HL-60 (cell line): ENCODE measurements at regions not wholly inside any gene's neighbourhood (a gene's known extent, or its start where the extent isn't known, plus 50 kb on each side); places are given as distances from the start of the nearest gene placed in this dataset.

ENCODE experiments used
- DNase-seq, 2 experiments: peaks; one replicate each; pipeline ENCODE4 v3.0.0-alpha.2; 2010 to 2020; ENCODE audit warnings: low read depth in 1 of 2, low spot score in 1 of 2
- H3K27ac ChIP-seq: fragments of 250-450 bp; sonication (Bioruptor Pico); replicated peaks from 2 replicates; pipeline ENCODE4 v1.5.1; 2020; ENCODE audit warnings: mild to moderate bottlenecking, moderate library complexity
- H3K27me3 ChIP-seq: fragments of 250-450 bp; sonication (Bioruptor Pico); 2 replicates; pipeline ENCODE4 v1.5.1; 2021; ENCODE audit warnings: mild to moderate bottlenecking, moderate library complexity; ENCODE audit not compliant: insufficient read depth, poor library complexity, severe bottlenecking
- H3K4me3 ChIP-seq: replicated peaks from 2 replicates; pipeline ENCODE4 v1.5.1; 2011; ENCODE audit warnings: mild to moderate bottlenecking, control low read depth, low read length; ENCODE audit not compliant: insufficient read depth
- GABPA ChIP-seq: IDR thresholded peaks from 2 replicates; pipeline ENCODE4 v1.6.1; 2012; ENCODE audit warnings: low read depth
- POLR2AphosphoS5 ChIP-seq: IDR thresholded peaks from 2 replicates; pipeline ENCODE4 v1.6.1; 2012; ENCODE audit warnings: low read depth
- SPI1 ChIP-seq: IDR thresholded peaks from 2 replicates; pipeline ENCODE4 v1.6.1; 2012; ENCODE audit warnings: low read depth, mild to moderate bottlenecking, borderline replicate concordance
- TF ChIP-seq, protein P1 (sequence below): IDR thresholded peaks from one replicate; pipeline ENCODE4 v1.5.1; 2011; ENCODE audit warnings: low read length, control low read depth, inconsistent platforms; ENCODE audit not compliant: insufficient read depth
- TF ChIP-seq, protein P2 (sequence below): IDR thresholded peaks from 2 replicates; pipeline ENCODE4 v1.6.1; 2012; ENCODE audit warnings: low read depth; ENCODE audit not compliant: insufficient replicate concordance

DNA sequence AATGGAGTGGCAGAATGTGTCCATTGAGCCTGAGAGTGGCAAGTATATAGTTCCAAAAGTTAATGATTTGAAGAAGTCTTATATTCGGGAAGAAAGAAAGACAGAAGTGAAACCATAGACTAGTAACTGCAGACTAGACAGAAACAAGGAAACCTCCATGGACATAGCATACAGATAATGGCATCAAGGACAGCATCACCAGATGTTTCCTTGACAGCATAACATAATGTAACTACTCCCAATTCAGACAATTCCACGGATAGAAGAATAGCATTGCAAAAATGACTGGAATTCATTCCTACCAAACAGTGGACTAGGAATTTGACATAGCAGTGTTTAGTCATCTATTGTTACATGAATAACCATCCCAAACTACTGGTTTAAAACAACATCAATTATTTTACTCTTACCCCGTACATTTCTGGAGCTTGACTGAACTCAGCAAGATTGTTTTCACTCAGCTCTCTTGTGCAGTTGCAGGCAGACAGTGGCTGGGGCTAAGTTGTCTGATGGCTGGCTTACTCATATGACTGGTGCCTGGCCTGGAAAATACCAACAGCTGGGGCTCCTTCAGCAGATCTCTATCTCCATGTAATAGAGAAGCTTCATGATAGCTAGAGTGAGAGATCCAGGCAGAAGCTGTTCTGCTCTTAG is 109.7 kb upstream of the GADL1 start:
- no peak for DNase-seq
- H3K27ac ChIP-seq: no peak overlapping the region
- TF ChIP-seq, protein P1, sequence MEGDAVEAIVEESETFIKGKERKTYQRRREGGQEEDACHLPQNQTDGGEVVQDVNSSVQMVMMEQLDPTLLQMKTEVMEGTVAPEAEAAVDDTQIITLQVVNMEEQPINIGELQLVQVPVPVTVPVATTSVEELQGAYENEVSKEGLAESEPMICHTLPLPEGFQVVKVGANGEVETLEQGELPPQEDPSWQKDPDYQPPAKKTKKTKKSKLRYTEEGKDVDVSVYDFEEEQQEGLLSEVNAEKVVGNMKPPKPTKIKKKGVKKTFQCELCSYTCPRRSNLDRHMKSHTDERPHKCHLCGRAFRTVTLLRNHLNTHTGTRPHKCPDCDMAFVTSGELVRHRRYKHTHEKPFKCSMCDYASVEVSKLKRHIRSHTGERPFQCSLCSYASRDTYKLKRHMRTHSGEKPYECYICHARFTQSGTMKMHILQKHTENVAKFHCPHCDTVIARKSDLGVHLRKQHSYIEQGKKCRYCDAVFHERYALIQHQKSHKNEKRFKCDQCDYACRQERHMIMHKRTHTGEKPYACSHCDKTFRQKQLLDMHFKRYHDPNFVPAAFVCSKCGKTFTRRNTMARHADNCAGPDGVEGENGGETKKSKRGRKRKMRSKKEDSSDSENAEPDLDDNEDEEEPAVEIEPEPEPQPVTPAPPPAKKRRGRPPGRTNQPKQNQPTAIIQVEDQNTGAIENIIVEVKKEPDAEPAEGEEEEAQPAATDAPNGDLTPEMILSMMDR: no peak
- TF ChIP-seq SPI1: no peak
- no peak for TF ChIP-seq POLR2AphosphoS5
- TF ChIP-seq GABPA: no peak
- TF ChIP-seq, protein P2, sequence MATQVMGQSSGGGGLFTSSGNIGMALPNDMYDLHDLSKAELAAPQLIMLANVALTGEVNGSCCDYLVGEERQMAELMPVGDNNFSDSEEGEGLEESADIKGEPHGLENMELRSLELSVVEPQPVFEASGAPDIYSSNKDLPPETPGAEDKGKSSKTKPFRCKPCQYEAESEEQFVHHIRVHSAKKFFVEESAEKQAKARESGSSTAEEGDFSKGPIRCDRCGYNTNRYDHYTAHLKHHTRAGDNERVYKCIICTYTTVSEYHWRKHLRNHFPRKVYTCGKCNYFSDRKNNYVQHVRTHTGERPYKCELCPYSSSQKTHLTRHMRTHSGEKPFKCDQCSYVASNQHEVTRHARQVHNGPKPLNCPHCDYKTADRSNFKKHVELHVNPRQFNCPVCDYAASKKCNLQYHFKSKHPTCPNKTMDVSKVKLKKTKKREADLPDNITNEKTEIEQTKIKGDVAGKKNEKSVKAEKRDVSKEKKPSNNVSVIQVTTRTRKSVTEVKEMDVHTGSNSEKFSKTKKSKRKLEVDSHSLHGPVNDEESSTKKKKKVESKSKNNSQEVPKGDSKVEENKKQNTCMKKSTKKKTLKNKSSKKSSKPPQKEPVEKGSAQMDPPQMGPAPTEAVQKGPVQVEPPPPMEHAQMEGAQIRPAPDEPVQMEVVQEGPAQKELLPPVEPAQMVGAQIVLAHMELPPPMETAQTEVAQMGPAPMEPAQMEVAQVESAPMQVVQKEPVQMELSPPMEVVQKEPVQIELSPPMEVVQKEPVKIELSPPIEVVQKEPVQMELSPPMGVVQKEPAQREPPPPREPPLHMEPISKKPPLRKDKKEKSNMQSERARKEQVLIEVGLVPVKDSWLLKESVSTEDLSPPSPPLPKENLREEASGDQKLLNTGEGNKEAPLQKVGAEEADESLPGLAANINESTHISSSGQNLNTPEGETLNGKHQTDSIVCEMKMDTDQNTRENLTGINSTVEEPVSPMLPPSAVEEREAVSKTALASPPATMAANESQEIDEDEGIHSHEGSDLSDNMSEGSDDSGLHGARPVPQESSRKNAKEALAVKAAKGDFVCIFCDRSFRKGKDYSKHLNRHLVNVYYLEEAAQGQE: no peak
- no peak overlapping the region for H3K4me3 ChIP-seq
- H3K27me3 ChIP-seq: no peaks in the 10 kb centered on the region

DNA sequence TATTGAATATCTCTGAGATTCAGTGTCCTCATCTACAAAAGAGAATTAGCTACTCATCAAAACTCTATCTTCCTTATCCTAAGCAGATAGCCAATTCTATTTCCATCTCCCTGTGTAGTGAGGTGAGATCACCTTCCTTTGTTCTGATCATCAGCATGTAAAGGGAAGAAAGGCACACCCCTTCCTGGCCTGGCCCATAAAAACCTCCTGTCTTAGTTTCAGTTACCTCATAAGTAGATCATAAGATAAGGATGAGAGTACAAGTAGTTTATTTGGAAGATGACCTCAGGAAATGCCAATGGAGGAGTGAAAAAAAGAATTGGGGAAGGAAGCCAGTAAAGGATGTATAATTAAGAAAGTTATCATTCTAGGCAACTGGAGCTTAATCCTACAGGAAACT is 114.5 kb upstream of the GADL1 start:
- Histone ChIP-seq H3K4me3 (no peak overlapping the region), H3K27ac (no peak overlapping the region), H3K27me3 (no peaks in the 10 kb centered on the region)
- TF ChIP-seq SPI1: no peak
- no peak for TF ChIP-seq GABPA
- TF ChIP-seq, protein P2: no peak
- TF ChIP-seq, protein P1: no peak
- TF ChIP-seq POLR2AphosphoS5: no peak
- no peak for DNase-seq

DNA sequence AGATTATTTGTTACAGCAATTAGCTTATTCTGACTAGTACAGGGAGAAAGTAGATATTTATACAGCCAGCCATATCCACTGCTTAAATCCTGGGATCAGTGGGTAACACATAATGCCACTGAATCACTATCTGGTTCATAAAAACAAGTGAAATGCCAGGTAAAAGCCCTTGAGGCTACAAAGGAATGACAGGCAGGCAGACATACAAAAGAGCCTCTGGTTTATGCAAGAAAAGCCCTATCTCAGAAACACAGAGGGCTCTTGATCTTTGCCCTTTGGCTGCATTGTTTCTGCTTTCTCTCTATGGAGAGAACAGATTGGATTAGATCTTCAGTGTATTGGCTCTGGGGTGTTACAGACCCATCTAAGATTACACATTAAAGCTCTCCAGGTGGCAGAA is 115.4 kb upstream of the GADL1 start:
- DNase-seq: no peak
- TF ChIP-seq SPI1 (no peak), POLR2AphosphoS5 (no peak), GABPA (no peak)
- TF ChIP-seq, protein P2: no peak
- TF ChIP-seq, protein P1: no peak
- no peak overlapping the region for H3K27ac ChIP-seq
- no peaks in the 10 kb centered on the region for H3K27me3 ChIP-seq
- no peak overlapping the region for H3K4me3 ChIP-seq
